Mucosa of descending colon (tissue), 3 donors: ENCODE measurements at regions not wholly inside any gene's neighbourhood (a gene's known extent, or its start where the extent isn't known, plus 50 kb on each side); places are given as distances from the start of the nearest gene placed in this dataset.

Experiments used
- ATAC-seq: fragments of 200-7000 bp; cut with Tn5 transposase; one replicate; pipeline ENCODE4 v1.9.1; 2020; ENCODE audit warnings: mild to moderate bottlenecking, moderate library complexity
- DNase-seq, 3 donors: peaks; one replicate each; pipeline ENCODE4 v3.0.0-alpha.2; 2020
- H3K36me3 ChIP-seq: fragments of 200-600 bp; one replicate; pipeline ENCODE4 v1.8.0; 2021; ENCODE audit warnings: low read depth, mild to moderate bottlenecking
- H3K4me1 ChIP-seq: fragments of 200-600 bp; one replicate; pipeline ENCODE4 v1.8.0; 2021; ENCODE audit warnings: low read depth, mild to moderate bottlenecking
- H3K4me3 ChIP-seq: fragments of 200-600 bp; one replicate; pipeline ENCODE4 v1.8.0; 2021; ENCODE audit warnings: mild to moderate bottlenecking
- H3K9me3 ChIP-seq: fragments of 200-600 bp; one replicate; pipeline ENCODE4 v1.8.0; 2021; ENCODE audit warnings: mild to moderate bottlenecking
- intact Hi-C, 2 donors: fragments of 100-400 bp; cut with DNase I in 1 of 2; cut with micrococcal nuclease in 1 of 2; formaldehyde crosslinking; loops; one replicate each; pipeline versions ENCODE4 v1.11.0 to v1.11.1; 2022; cut with DNase I, micrococcal nuclease
- TF ChIP-seq, protein P1 (sequence below): fragments of 200-600 bp; IDR thresholded peaks from one replicate; pipeline ENCODE4 v1.8.0; 2022; ENCODE audit warnings: antibody characterized with exemption, mild to moderate bottlenecking
- donor health status: DM: no; HTN: no; CAD: no; lungs with moderate emphysema.
- donor health status: DM: no; HTN: no; CAD: no.
- donor health status: DM: no; HTN: yes; CAD: no.

- ATAC-seq: no peak
- Histone ChIP-seq H3K9me3 (no peaks in the 10 kb centered on the region), H3K4me1 (no peaks in the 10 kb centered on the region), H3K36me3 (no peaks in the 10 kb centered on the region), H3K4me3 (no peak overlapping the region)
- DNase-seq: no peak
- TF ChIP-seq, protein P1, sequence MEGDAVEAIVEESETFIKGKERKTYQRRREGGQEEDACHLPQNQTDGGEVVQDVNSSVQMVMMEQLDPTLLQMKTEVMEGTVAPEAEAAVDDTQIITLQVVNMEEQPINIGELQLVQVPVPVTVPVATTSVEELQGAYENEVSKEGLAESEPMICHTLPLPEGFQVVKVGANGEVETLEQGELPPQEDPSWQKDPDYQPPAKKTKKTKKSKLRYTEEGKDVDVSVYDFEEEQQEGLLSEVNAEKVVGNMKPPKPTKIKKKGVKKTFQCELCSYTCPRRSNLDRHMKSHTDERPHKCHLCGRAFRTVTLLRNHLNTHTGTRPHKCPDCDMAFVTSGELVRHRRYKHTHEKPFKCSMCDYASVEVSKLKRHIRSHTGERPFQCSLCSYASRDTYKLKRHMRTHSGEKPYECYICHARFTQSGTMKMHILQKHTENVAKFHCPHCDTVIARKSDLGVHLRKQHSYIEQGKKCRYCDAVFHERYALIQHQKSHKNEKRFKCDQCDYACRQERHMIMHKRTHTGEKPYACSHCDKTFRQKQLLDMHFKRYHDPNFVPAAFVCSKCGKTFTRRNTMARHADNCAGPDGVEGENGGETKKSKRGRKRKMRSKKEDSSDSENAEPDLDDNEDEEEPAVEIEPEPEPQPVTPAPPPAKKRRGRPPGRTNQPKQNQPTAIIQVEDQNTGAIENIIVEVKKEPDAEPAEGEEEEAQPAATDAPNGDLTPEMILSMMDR: no peak
- intact Hi-C loops: no loop called here
These were observed 71.2 kb upstream of the AP4E1 start for GRCh38 chr15:50837256-50837770.

DNA sequence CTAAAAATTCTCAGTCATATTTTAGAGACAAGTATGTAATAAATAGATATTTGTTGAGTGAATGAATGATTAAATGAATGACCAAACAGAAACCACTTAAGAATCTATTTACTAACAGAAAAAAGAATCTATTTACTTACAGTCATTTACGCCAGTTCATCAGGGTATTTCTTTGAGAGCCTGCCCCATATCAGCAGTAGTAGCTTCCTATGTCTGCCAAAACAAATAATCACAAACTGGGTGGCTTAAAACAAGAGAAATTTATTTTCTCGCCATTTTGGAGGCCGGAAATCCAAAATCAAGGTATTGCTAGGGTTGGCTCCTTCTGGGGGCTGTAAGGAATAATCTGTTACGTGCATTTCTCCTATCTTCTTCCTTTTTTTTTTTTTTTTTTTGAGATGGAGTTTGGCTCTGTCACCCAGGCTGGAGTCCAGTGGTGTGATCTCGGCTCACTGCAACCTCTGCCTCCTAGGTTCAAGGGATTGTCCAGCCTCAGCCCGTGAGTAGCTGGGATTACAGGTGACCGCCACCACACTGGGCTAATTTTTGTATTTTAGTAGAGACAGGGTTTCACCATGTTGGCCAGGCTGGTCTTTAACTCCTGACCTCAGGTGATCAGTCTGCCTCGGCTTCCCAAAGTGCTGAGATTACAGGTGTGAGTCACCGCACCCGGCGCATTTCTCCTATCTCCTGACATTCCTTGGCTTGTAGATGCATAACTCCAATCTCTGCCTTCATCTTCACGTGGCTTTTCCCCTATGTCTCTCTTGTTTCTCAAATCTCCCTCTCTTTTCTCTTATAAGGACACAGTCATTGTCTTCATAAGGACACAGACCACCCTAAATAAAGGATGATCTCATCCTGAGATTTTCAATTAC lies 65.2 kb upstream of the SPPL2A start:
- ATAC-seq (no peak), DNase-seq (no peak)
- no peak overlapping the region for H3K4me3 ChIP-seq
- no peaks in the 10 kb centered on the region for H3K36me3 ChIP-seq
- H3K9me3 ChIP-seq: no peaks in the 10 kb centered on the region
- peaks cover 8% of the 10 kb centered on the region for H3K4me1 ChIP-seq
- TF ChIP-seq, protein P1: no peak
- intact Hi-C loops: no loop called here

- peak; percentile 89 for ATAC-seq
- H3K4me1 ChIP-seq: peaks cover 8% of the 10 kb centered on the region
- no peaks in the 10 kb centered on the region for H3K36me3 ChIP-seq
- intact Hi-C loops: no loop called here
- peak in 1 of 3 donors; percentile 43 for DNase-seq
- H3K9me3 ChIP-seq: no peaks in the 10 kb centered on the region
- H3K4me3 ChIP-seq: no peak overlapping the region
- TF ChIP-seq, protein P1: no peak
These were observed 63.2 kb upstream of the SPPL2A start for GRCh38 chr15:50828610-50829206.

DNA sequence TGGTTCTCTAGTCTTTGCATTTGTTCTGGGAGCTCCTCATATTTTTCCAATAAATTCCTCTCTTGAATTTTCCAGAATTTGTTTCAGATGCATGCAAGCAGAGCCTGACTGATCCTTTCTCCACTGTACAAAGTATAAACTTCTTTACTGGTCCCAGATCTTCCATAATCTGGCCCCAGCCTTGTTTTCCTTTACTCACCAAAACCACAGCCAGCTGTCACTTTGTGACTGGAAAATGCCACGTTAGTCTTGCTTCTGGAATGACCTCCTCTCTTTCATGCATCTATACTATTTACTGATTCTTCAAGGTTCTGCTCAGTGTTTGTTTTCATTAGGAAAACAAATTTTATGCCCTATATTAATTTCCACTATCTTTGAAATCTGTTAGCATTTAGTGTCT lies 60.4 kb upstream of the SPPL2A start:
- Histone ChIP-seq H3K4me1 (peaks cover 8% of the 10 kb centered on the region), H3K36me3 (no peaks in the 10 kb centered on the region), H3K9me3 (no peaks in the 10 kb centered on the region), H3K4me3 (no peak overlapping the region)
- DNase-seq (no peak), ATAC-seq (no peak)
- intact Hi-C loops: no loop called here
- TF ChIP-seq, protein P1: no peak

- H3K36me3 ChIP-seq: no peaks in the 10 kb centered on the region
- no peak for ATAC-seq
- DNase-seq: no peak
- H3K4me3 ChIP-seq: no peak overlapping the region
- H3K4me1 ChIP-seq: peaks cover 8% of the 10 kb centered on the region
- H3K9me3 ChIP-seq: no peaks in the 10 kb centered on the region
- intact Hi-C loops: no loop called here
- TF ChIP-seq, protein P1: no peak
These were observed 59.0 kb upstream of the SPPL2A start for GRCh38 chr15:50824514-50824913.
